Fibroblast of lung (primary cell): ENCODE measurements at regions not wholly inside any gene's neighbourhood (a gene's known extent, or its start where the extent isn't known, plus 50 kb on each side); places are given as distances from the start of the nearest gene placed in this dataset.

Experiments used
- DNase-seq, 2 donors: peaks; one replicate each; pipeline versions ENCODE4 v3.0.0 to v3.0.0-alpha.2; 2010; ENCODE audit warnings: low read depth in 2 of 2
- H2AFZ ChIP-seq: 2 replicates; pipeline ENCODE4 v1.5.1; 2012; ENCODE audit warnings: low read length, control low read depth, inconsistent platforms
- H3K27ac ChIP-seq: 2 replicates; pipeline ENCODE4 v1.5.1; 2011; ENCODE audit warnings: low read length, control low read depth; ENCODE audit not compliant: insufficient read depth
- H3K27me3 ChIP-seq: 2 replicates; pipeline ENCODE4 v1.5.1; 2011; ENCODE audit warnings: mild to moderate bottlenecking, low read length; ENCODE audit not compliant: control insufficient read depth, insufficient read depth
- H3K36me3 ChIP-seq: 2 replicates; pipeline ENCODE4 v1.5.1; 2011; ENCODE audit warnings: low read length; ENCODE audit not compliant: control insufficient read depth, insufficient read depth
- H3K4me1 ChIP-seq: 2 replicates; pipeline ENCODE4 v1.5.1; 2011; ENCODE audit warnings: low read length; ENCODE audit not compliant: control insufficient read depth, insufficient read depth; ENCODE audit errors: extremely low read depth
- H3K4me2 ChIP-seq: 2 replicates; pipeline ENCODE4 v1.5.1; 2011; ENCODE audit warnings: low read length, control low read depth; ENCODE audit not compliant: insufficient read depth; ENCODE audit errors: extremely low read depth
- H3K4me3 ChIP-seq, 4 experiments: fragments of 200-600 bp in 1 of 4; sonication (generic) in 1 of 4; replicated peaks in 1 of 4; 2 replicates each; pipeline ENCODE4 v1.5.1; 2011 to 2016; ENCODE audit warnings: low read length in 4 of 4, low read depth in 3 of 4, mild to moderate bottlenecking in 3 of 4, control low read depth in 2 of 4, inconsistent platforms in 1 of 4, mixed read lengths in 1 of 4; ENCODE audit not compliant: insufficient read depth in 1 of 4; ENCODE audit errors: control extremely low read depth in 1 of 4
- H3K79me2 ChIP-seq: 2 replicates; pipeline ENCODE4 v1.5.1; 2012; ENCODE audit warnings: mild to moderate bottlenecking, low read length, inconsistent platforms; ENCODE audit not compliant: control insufficient read depth, insufficient read depth
- H3K9ac ChIP-seq: 2 replicates; pipeline ENCODE4 v1.5.1; 2011; ENCODE audit warnings: mild to moderate bottlenecking, low read length, control low read depth; ENCODE audit not compliant: insufficient read depth
- H3K9me3 ChIP-seq: 2 replicates; pipeline ENCODE4 v1.5.1; 2012; ENCODE audit warnings: low read depth, low read length; ENCODE audit not compliant: control insufficient read depth, insufficient read depth
- H4K20me1 ChIP-seq: 2 replicates; pipeline ENCODE4 v1.5.1; 2011; ENCODE audit warnings: low read length; ENCODE audit not compliant: control insufficient read depth, insufficient read depth; ENCODE audit errors: extremely low read depth
- EZH2 ChIP-seq: IDR thresholded peaks from 2 replicates; pipeline ENCODE4 v1.5.1; 2012; ENCODE audit warnings: low read length, control low read depth, mild to moderate bottlenecking; ENCODE audit errors: missing control alignments
- TF ChIP-seq, protein P1 (sequence below), 2 donors: IDR thresholded peaks in 1 of 2; conservative IDR thresholded peaks in 1 of 2; 1 replicate in 1 of 2; 2 replicates in 1 of 2; pipeline ENCODE4 v1.5.1; 2011 to 2012; ENCODE audit warnings: low read length in 2 of 2, control low read depth in 1 of 2, inconsistent platforms in 1 of 2, low read depth in 1 of 2, mild to moderate bottlenecking in 1 of 2

DNA sequence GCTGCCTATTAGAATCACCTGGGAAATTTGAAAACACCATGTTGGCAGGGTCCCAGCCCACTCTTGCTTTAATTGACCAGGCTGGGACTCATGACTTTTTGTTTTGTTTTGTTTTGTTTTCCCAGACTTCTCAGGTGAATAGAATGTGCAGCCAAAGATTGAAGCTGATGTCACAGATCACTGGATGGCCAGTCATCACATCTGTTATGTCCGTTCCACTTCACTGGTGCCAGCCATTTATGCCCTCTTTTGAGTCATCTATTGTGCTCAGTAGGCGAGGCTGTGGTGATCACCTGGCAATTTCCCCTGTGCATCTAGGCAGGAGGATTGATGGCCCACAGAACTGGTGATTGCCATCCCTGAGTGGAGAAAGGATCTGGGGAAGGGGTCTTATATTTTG lies 297.3 kb downstream of the INSC start:
- no peak overlapping the region for H3K4me2 ChIP-seq

DNA sequence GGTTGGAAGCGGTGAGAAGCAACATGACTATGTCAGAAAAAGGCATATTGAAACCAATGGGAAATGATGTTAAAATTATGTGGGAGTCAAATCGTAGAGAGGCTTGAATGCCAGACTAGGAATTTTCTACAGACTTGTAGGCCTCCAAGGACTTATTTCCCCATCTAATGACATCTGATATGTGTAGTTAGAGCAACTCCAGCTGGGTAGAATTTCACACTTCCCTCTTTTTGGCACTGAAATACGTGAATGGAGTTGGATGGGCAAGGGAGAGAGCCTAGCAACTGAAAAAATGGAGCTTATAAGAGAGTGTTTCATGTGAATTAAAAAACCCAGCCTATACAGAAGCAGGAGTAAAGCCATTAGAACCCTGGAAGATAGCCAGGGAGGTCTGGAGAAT lies 304.2 kb downstream of the INSC start:
- peak in 1 of 2 donors; percentile 13 for DNase-seq
- H3K9me3 ChIP-seq: no peaks in the 10 kb centered on the region
- H3K4me3 ChIP-seq: no peak overlapping the region
- no peaks in the 10 kb centered on the region for H3K36me3 ChIP-seq
- no peaks in the 10 kb centered on the region for H4K20me1 ChIP-seq
- no peak overlapping the region for H3K9ac ChIP-seq
- no peaks in the 10 kb centered on the region for H3K79me2 ChIP-seq
- H3K27ac ChIP-seq: no peak overlapping the region
- H2AFZ ChIP-seq: no peak overlapping the region
- H3K27me3 ChIP-seq: no peaks in the 10 kb centered on the region
- no peak overlapping the region for H3K4me2 ChIP-seq
- TF ChIP-seq EZH2: no peak
- TF ChIP-seq, protein P1, sequence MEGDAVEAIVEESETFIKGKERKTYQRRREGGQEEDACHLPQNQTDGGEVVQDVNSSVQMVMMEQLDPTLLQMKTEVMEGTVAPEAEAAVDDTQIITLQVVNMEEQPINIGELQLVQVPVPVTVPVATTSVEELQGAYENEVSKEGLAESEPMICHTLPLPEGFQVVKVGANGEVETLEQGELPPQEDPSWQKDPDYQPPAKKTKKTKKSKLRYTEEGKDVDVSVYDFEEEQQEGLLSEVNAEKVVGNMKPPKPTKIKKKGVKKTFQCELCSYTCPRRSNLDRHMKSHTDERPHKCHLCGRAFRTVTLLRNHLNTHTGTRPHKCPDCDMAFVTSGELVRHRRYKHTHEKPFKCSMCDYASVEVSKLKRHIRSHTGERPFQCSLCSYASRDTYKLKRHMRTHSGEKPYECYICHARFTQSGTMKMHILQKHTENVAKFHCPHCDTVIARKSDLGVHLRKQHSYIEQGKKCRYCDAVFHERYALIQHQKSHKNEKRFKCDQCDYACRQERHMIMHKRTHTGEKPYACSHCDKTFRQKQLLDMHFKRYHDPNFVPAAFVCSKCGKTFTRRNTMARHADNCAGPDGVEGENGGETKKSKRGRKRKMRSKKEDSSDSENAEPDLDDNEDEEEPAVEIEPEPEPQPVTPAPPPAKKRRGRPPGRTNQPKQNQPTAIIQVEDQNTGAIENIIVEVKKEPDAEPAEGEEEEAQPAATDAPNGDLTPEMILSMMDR (conservative IDR thresholded peaks at IDR 0.05 in 1 of 2, IDR thresholded peaks at IDR 0.05 in 1 of 2; ENCODE audit: low read depth in 1 of 2, low read length in 2 of 2): no peak
- H3K4me1 ChIP-seq: no peaks in the 10 kb centered on the region

More for the DNA sequence above, 297.3 kb downstream of the INSC start:
- Histone ChIP-seq H3K36me3 (no peaks in the 10 kb centered on the region), H3K4me3 (no peak overlapping the region), H3K27me3 (no peaks in the 10 kb centered on the region), H3K9me3 (no peaks in the 10 kb centered on the region), H4K20me1 (no peaks in the 10 kb centered on the region), H3K79me2 (no peaks in the 10 kb centered on the region), H3K4me1 (no peaks in the 10 kb centered on the region), H2AFZ (no peak overlapping the region), H3K9ac (no peak overlapping the region), H3K27ac (no peak overlapping the region)
- TF ChIP-seq, protein P1 (conservative IDR thresholded peaks at IDR 0.05 in 1 of 2, IDR thresholded peaks at IDR 0.05 in 1 of 2; ENCODE audit: low read depth in 1 of 2, low read length in 2 of 2): no peak
- no peak for TF ChIP-seq EZH2
- no peak for DNase-seq

DNA sequence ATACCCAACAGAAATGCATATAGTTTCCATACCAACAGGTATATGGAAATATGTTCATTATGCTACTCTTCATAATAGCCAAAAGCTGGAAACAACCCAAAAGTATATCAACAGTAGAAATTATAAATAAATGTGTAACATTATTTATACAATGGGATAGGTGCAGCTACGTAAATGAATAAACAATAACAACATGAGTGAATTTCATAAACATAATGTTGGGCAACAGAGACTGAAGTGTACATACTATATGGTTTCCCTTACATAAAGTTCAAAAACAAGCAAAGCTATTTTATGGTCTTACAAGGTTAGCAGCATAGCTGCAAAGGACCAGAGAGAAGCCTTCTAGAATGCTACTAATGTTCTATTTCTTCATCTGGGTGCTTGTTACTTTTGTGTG lies 305.0 kb downstream of the INSC start:
- no peaks in the 10 kb centered on the region for H3K79me2 ChIP-seq
- no peak for TF ChIP-seq EZH2
- TF ChIP-seq, protein P1 (conservative IDR thresholded peaks at IDR 0.05 in 1 of 2, IDR thresholded peaks at IDR 0.05 in 1 of 2; ENCODE audit: low read depth in 1 of 2, low read length in 2 of 2): no peak
- H3K4me1 ChIP-seq: no peaks in the 10 kb centered on the region
- no peak overlapping the region for H2AFZ ChIP-seq
- H3K9ac ChIP-seq: no peak overlapping the region
- H3K27ac ChIP-seq: no peak overlapping the region
- no peaks in the 10 kb centered on the region for H3K27me3 ChIP-seq
- H3K9me3 ChIP-seq: no peaks in the 10 kb centered on the region
- no peaks in the 10 kb centered on the region for H3K36me3 ChIP-seq
- DNase-seq: no peak
- H4K20me1 ChIP-seq: no peaks in the 10 kb centered on the region
- no peak overlapping the region for H3K4me3 ChIP-seq
- no peak overlapping the region for H3K4me2 ChIP-seq
